ENCODE measurements at regions not wholly inside any gene's neighbourhood (a gene's known extent, or its start where the extent isn't known, plus 50 kb on each side); places are given as distances from the start of the nearest gene placed in this dataset.

- Histone ChIP-seq H3K9ac (ENCODE audit: low read length) (no peak overlapping the region), H3K27me3 (ENCODE audit: control insufficient read depth, insufficient read depth, low read length) (no peaks in the 10 kb centered on the region), H3K27ac (ENCODE audit: low read depth, low read length) (no peak overlapping the region), H3K4me1 (ENCODE audit: control insufficient read depth, insufficient read depth, low read length) (no peaks in the 10 kb centered on the region), H3K4me3 (ENCODE audit: low read length) (no peak overlapping the region), H3K36me3 (ENCODE audit: control insufficient read depth, insufficient read depth, low read length) (no peaks in the 10 kb centered on the region)
These were observed 367.1 kb downstream of the MED10 start for GRCh38 chr5:6011199-6011598.

- H3K36me3 ChIP-seq (ENCODE audit: control insufficient read depth, insufficient read depth, low read length), result no peaks in the 10 kb centered on the region
- no peaks in the 10 kb centered on the region for H3K4me1 ChIP-seq (ENCODE audit: control insufficient read depth, insufficient read depth, low read length)
- no peak overlapping the region for H3K4me3 ChIP-seq (ENCODE audit: low read length)
- H3K27ac ChIP-seq (ENCODE audit: low read depth, low read length), result no peak overlapping the region
- H3K9ac ChIP-seq (ENCODE audit: low read length), result no peak overlapping the region
- no peaks in the 10 kb centered on the region for H3K27me3 ChIP-seq (ENCODE audit: control insufficient read depth, insufficient read depth, low read length)
These were observed 371.5 kb downstream of the MED10 start for GRCh38 chr5:6006838-6007314.

- H3K27me3 ChIP-seq (ENCODE audit: control insufficient read depth, insufficient read depth, low read length), result no peaks in the 10 kb centered on the region
- H3K9ac ChIP-seq (ENCODE audit: low read length), result no peak overlapping the region
- H3K4me3 ChIP-seq (ENCODE audit: low read length), result no peak overlapping the region
- H3K36me3 ChIP-seq (ENCODE audit: control insufficient read depth, insufficient read depth, low read length), result no peaks in the 10 kb centered on the region
- H3K27ac ChIP-seq (ENCODE audit: low read depth, low read length), result no peak overlapping the region
- H3K4me1 ChIP-seq (ENCODE audit: control insufficient read depth, insufficient read depth, low read length), result no peaks in the 10 kb centered on the region
These were observed 375.1 kb downstream of the MED10 start for GRCh38 chr5:6003040-6003825.

- no peak overlapping the region for H3K27ac ChIP-seq (ENCODE audit: low read depth, low read length)
These were observed 377.5 kb downstream of the MED10 start for GRCh38 chr5:6000867-6001266.

GRCh38 chr5:5995819-5996218, 382.5 kb downstream of the MED10 start:
- no peaks in the 10 kb centered on the region for H3K27me3 ChIP-seq (ENCODE audit: control insufficient read depth, insufficient read depth, low read length)
- H3K27ac ChIP-seq (ENCODE audit: low read depth, low read length), result no peak overlapping the region
- no peaks in the 10 kb centered on the region for H3K36me3 ChIP-seq (ENCODE audit: control insufficient read depth, insufficient read depth, low read length)
- H3K4me1 ChIP-seq (ENCODE audit: control insufficient read depth, insufficient read depth, low read length), result no peaks in the 10 kb centered on the region
- H3K9ac ChIP-seq (ENCODE audit: low read length), result no peak overlapping the region
- no peak overlapping the region for H3K4me3 ChIP-seq (ENCODE audit: low read length)

More at GRCh38 chr5:6000867-6001266, 377.5 kb downstream of the MED10 start:
- H3K4me1 ChIP-seq (ENCODE audit: control insufficient read depth, insufficient read depth, low read length), result no peaks in the 10 kb centered on the region
- no peaks in the 10 kb centered on the region for H3K36me3 ChIP-seq (ENCODE audit: control insufficient read depth, insufficient read depth, low read length)
- H3K9ac ChIP-seq (ENCODE audit: low read length), result no peak overlapping the region
- no peaks in the 10 kb centered on the region for H3K27me3 ChIP-seq (ENCODE audit: control insufficient read depth, insufficient read depth, low read length)
- H3K4me3 ChIP-seq (ENCODE audit: low read length), result no peak overlapping the region

GRCh38 chr5:5986492-5987178, 391.7 kb downstream of the MED10 start:
- Histone ChIP-seq H3K27ac (ENCODE audit: low read depth, low read length) (no peak overlapping the region), H3K36me3 (ENCODE audit: control insufficient read depth, insufficient read depth, low read length) (no peaks in the 10 kb centered on the region), H3K9ac (ENCODE audit: low read length) (no peak overlapping the region), H3K27me3 (ENCODE audit: control insufficient read depth, insufficient read depth, low read length) (no peaks in the 10 kb centered on the region), H3K4me3 (ENCODE audit: low read length) (no peak overlapping the region), H3K4me1 (ENCODE audit: control insufficient read depth, insufficient read depth, low read length) (no peaks in the 10 kb centered on the region)

- H3K4me1 ChIP-seq (ENCODE audit: control insufficient read depth, insufficient read depth, low read length), result no peaks in the 10 kb centered on the region
- no peak overlapping the region for H3K4me3 ChIP-seq (ENCODE audit: low read length)
- H3K9ac ChIP-seq (ENCODE audit: low read length), result no peak overlapping the region
- no peaks in the 10 kb centered on the region for H3K27me3 ChIP-seq (ENCODE audit: control insufficient read depth, insufficient read depth, low read length)
- H3K36me3 ChIP-seq (ENCODE audit: control insufficient read depth, insufficient read depth, low read length), result no peaks in the 10 kb centered on the region
- no peak overlapping the region for H3K27ac ChIP-seq (ENCODE audit: low read depth, low read length)
These were observed 393.0 kb downstream of the MED10 start for GRCh38 chr5:5985332-5985731.

GRCh38 chr5:5983261-5983980, 394.9 kb downstream of the MED10 start:
- Histone ChIP-seq H3K9ac (ENCODE audit: low read length) (no peak overlapping the region), H3K27me3 (ENCODE audit: control insufficient read depth, insufficient read depth, low read length) (no peaks in the 10 kb centered on the region), H3K36me3 (ENCODE audit: control insufficient read depth, insufficient read depth, low read length) (no peaks in the 10 kb centered on the region), H3K4me1 (ENCODE audit: control insufficient read depth, insufficient read depth, low read length) (no peaks in the 10 kb centered on the region), H3K27ac (ENCODE audit: low read depth, low read length) (no peak overlapping the region), H3K4me3 (ENCODE audit: low read length) (no peak overlapping the region)

- Histone ChIP-seq H3K27me3 (ENCODE audit: control insufficient read depth, insufficient read depth, low read length) (no peaks in the 10 kb centered on the region), H3K9ac (ENCODE audit: low read length) (no peak overlapping the region), H3K4me3 (ENCODE audit: low read length) (no peak overlapping the region), H3K27ac (ENCODE audit: low read depth, low read length) (no peak overlapping the region), H3K36me3 (ENCODE audit: control insufficient read depth, insufficient read depth, low read length) (no peaks in the 10 kb centered on the region), H3K4me1 (ENCODE audit: control insufficient read depth, insufficient read depth, low read length) (no peaks in the 10 kb centered on the region)
These were observed 396.8 kb downstream of the MED10 start for GRCh38 chr5:5981562-5981961.

GRCh38 chr5:5980538-5980895, 397.8 kb downstream of the MED10 start:
- no peaks in the 10 kb centered on the region for H3K36me3 ChIP-seq (ENCODE audit: control insufficient read depth, insufficient read depth, low read length)
- H3K27ac ChIP-seq (ENCODE audit: low read depth, low read length), result no peak overlapping the region
- H3K4me1 ChIP-seq (ENCODE audit: control insufficient read depth, insufficient read depth, low read length), result no peaks in the 10 kb centered on the region
- H3K4me3 ChIP-seq (ENCODE audit: low read length), result no peak overlapping the region
- H3K9ac ChIP-seq (ENCODE audit: low read length), result no peak overlapping the region
- H3K27me3 ChIP-seq (ENCODE audit: control insufficient read depth, insufficient read depth, low read length), result no peaks in the 10 kb centered on the region

GRCh38 chr5:5979761-5980537, 398.4 kb downstream of the MED10 start:
- H3K9ac ChIP-seq (ENCODE audit: low read length), result no peak overlapping the region
- H3K4me3 ChIP-seq (ENCODE audit: low read length), result no peak overlapping the region
- H3K36me3 ChIP-seq (ENCODE audit: control insufficient read depth, insufficient read depth, low read length), result no peaks in the 10 kb centered on the region
- H3K27me3 ChIP-seq (ENCODE audit: control insufficient read depth, insufficient read depth, low read length), result no peaks in the 10 kb centered on the region
- H3K4me1 ChIP-seq (ENCODE audit: control insufficient read depth, insufficient read depth, low read length), result no peaks in the 10 kb centered on the region
- no peak overlapping the region for H3K27ac ChIP-seq (ENCODE audit: low read depth, low read length)

GRCh38 chr5:5979377-5979760, 399.0 kb downstream of the MED10 start:
- Histone ChIP-seq H3K4me3 (ENCODE audit: low read length) (no peak overlapping the region), H3K27me3 (ENCODE audit: control insufficient read depth, insufficient read depth, low read length) (no peaks in the 10 kb centered on the region), H3K4me1 (ENCODE audit: control insufficient read depth, insufficient read depth, low read length) (no peaks in the 10 kb centered on the region), H3K9ac (ENCODE audit: low read length) (no peak overlapping the region), H3K27ac (ENCODE audit: low read depth, low read length) (no peak overlapping the region), H3K36me3 (ENCODE audit: control insufficient read depth, insufficient read depth, low read length) (no peaks in the 10 kb centered on the region)
